GM10266 (cell line): ENCODE measurements at regions not wholly inside any gene's neighbourhood (a gene's known extent, or its start where the extent isn't known, plus 50 kb on each side); places are given as distances from the start of the nearest gene placed in this dataset.

Experiments used
- DNase-seq: peaks from one replicate; pipeline ENCODE4 v3.0.0; 2012; ENCODE audit errors: extremely low spot score
- CTCF ChIP-seq: IDR thresholded peaks from 2 replicates; pipeline ENCODE4 v1.5.1; 2012; ENCODE audit warnings: mild to moderate bottlenecking, low read depth; ENCODE audit not compliant: control insufficient read depth, insufficient read depth; ENCODE audit errors: missing control alignments

GRCh38 chr6:15061908-15062515 lies 183.9 kb upstream of the JARID2 start:
- TF ChIP-seq CTCF, result no peak
- DNase-seq, result no peak

GRCh38 chr6:15062516-15063252 lies 183.2 kb upstream of the JARID2 start:
- TF ChIP-seq CTCF, result no peak
- DNase-seq, result no peak

- no peak for TF ChIP-seq CTCF
- no peak for DNase-seq
Observed at GRCh38 chr6:15063253-15063853, 182.5 kb upstream of the JARID2 start.

- no peak for DNase-seq
- no peak for TF ChIP-seq CTCF
Observed at GRCh38 chr6:15065261-15065989, 180.4 kb upstream of the JARID2 start.

- no peak for TF ChIP-seq CTCF
- DNase-seq, result no peak
Observed at GRCh38 chr6:15066089-15066758, 179.6 kb upstream of the JARID2 start.

- peak; percentile 32 for DNase-seq
- TF ChIP-seq CTCF, result no peak
Observed at GRCh38 chr6:15073344-15073789, 172.5 kb upstream of the JARID2 start.
